Lung (tissue), 11 donors: ENCODE measurements at regions not wholly inside any gene's neighbourhood (a gene's known extent, or its start where the extent isn't known, plus 50 kb on each side); places are given as distances from the start of the nearest gene placed in this dataset.

Source experiments
- ATAC-seq: fragments of 200-7000 bp; cut with Tn5 transposase; one replicate; pipeline ENCODE4 v1.9.1; 2020; ENCODE audit warnings: moderate number of reproducible peaks; ENCODE audit not compliant: insufficient read depth, low FRiP score
- DNase-seq, 3 donors: peaks; one replicate each; pipeline ENCODE4 v3.0.0-alpha.2; 2013 to 2017
- H3K27ac ChIP-seq, 2 donors: one replicate each; pipeline ENCODE4 v1.5.1; 2013; ENCODE audit warnings: mild to moderate bottlenecking in 2 of 2, moderate library complexity in 2 of 2, control low read depth in 1 of 2, inconsistent platforms in 1 of 2, low read depth in 1 of 2, low read length in 1 of 2
- H3K27me3 ChIP-seq, 3 donors: one replicate each; pipeline ENCODE4 v1.5.1; 2013; ENCODE audit warnings: low read length in 2 of 3; ENCODE audit not compliant: control insufficient read depth in 3 of 3, insufficient read depth in 3 of 3
- H3K36me3 ChIP-seq, 4 donors: one replicate each; pipeline ENCODE4 v1.5.1; 2013; ENCODE audit warnings: low read length in 4 of 4, mild to moderate bottlenecking in 1 of 4, moderate library complexity in 1 of 4; ENCODE audit not compliant: control insufficient read depth in 4 of 4, insufficient read depth in 4 of 4
- H3K4me1 ChIP-seq, 5 donors: one replicate each; pipeline ENCODE4 v1.5.1; 2013; ENCODE audit warnings: low read length in 5 of 5, mild to moderate bottlenecking in 2 of 5, moderate library complexity in 1 of 5; ENCODE audit not compliant: control insufficient read depth in 5 of 5, insufficient read depth in 5 of 5
- H3K4me3 ChIP-seq: one replicate; pipeline ENCODE4 v1.5.1; 2013; ENCODE audit warnings: mild to moderate bottlenecking, control low read depth, moderate library complexity
- H3K9ac ChIP-seq, 2 donors: one replicate each; pipeline ENCODE4 v1.5.1; 2013; ENCODE audit warnings: low read length in 2 of 2, control low read depth in 1 of 2; ENCODE audit not compliant: insufficient read depth in 1 of 2
- H3K9me3 ChIP-seq, 4 donors: one replicate each; pipeline ENCODE4 v1.5.1; 2013; ENCODE audit warnings: low read length in 3 of 4, mild to moderate bottlenecking in 1 of 4, moderate library complexity in 1 of 4; ENCODE audit not compliant: control insufficient read depth in 4 of 4, insufficient read depth in 3 of 4
- WGBS, 2 donors: extraction: QIAGEN DNeasy Blood & Tissue Kit; methylation state at CpG; one replicate each; pipeline ENCODE4 v1.1.7; 2013; 5-methylcytosine and 5-hydroxymethylcytosine counted together
- TF ChIP-seq, protein P1 (sequence below): IDR thresholded peaks from 2 replicates; pipeline ENCODE4 v1.5.1; 2012; ENCODE audit warnings: mild to moderate bottlenecking; ENCODE audit errors: control extremely low read depth, extremely low read depth
- donor health status: control.
- donor health status: control.
- donor health status: Bipolar disorder and iron deficiency.
- donor health status: healthy.
- donor health status: DM: yes; HTN: yes; CAD: no.

DNA sequence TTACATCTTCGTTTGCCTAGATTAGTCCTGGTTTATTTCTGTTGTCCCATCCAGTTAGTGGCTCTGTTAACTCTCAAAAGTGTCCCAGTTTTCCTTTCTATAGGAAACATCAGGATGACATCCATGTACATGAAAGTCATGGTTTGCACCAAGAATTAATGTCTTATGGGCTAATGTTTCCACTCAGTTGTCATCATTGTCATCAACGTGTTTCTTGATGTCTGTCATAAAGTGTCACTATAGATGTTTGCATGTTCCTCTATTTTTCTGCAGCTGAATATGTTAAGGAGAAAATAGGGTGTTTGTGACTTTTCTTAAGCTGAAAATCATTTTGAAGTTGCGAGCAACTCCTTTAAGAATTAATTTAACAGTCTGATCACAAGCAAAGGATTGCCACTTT lies 567.0 kb downstream of the TMEM114 start:
- Histone ChIP-seq H3K27ac (no peak overlapping the region), H3K36me3 (no peaks in the 10 kb centered on the region), H3K4me3 (no peak overlapping the region), H3K9ac (no peak overlapping the region), H3K27me3 (no peaks in the 10 kb centered on the region), H3K9me3 (peaks cover 0 to under 1% (median 0%) of the 10 kb centered on the region in 4 donors), H3K4me1 (no peaks in the 10 kb centered on the region)
- ATAC-seq (no peak), DNase-seq (no peak)
- TF ChIP-seq, protein P1, sequence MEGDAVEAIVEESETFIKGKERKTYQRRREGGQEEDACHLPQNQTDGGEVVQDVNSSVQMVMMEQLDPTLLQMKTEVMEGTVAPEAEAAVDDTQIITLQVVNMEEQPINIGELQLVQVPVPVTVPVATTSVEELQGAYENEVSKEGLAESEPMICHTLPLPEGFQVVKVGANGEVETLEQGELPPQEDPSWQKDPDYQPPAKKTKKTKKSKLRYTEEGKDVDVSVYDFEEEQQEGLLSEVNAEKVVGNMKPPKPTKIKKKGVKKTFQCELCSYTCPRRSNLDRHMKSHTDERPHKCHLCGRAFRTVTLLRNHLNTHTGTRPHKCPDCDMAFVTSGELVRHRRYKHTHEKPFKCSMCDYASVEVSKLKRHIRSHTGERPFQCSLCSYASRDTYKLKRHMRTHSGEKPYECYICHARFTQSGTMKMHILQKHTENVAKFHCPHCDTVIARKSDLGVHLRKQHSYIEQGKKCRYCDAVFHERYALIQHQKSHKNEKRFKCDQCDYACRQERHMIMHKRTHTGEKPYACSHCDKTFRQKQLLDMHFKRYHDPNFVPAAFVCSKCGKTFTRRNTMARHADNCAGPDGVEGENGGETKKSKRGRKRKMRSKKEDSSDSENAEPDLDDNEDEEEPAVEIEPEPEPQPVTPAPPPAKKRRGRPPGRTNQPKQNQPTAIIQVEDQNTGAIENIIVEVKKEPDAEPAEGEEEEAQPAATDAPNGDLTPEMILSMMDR = no peak
- WGBS, 2 donors = 72 to 73% methylated on average over 3 of the region's 3 CpGs

DNA sequence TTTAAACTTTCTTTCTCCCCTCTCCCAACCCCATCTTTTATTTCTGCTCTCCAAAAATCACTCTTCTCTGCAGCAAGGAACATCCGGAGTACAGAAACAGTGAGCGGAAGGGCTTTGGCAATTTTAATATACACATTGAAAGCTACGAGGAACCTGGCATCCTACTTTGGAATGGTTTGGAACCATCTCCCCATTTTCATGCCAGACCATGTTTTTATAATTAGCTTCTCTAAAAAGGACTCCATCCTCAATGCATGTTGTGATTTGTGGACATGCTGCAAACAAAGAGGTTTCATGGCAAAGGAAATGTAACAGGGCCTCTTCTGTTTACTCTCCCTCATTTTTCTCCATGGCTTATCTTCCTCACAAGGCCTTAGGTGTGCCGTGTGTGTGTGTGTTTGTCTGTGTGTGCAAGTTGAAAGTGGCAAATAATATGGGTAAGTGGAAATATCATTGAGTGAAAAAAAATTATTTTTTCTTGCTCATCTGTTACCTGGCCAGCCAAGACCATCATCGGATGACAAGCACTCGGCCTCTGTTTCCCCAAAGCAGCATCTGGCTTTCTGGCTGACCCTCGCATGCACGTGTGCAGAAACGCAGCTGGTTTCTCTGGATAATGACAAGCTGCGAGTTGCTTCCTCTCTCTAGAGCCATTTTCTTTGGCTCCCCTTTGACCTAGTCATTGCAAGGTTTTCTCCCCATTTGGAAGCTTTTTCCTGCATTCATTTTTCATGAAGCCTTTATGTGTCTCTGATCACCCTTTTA lies 585.0 kb downstream of the TMEM114 start:
- TF ChIP-seq, protein P1 = no peak
- no peak for DNase-seq

DNA sequence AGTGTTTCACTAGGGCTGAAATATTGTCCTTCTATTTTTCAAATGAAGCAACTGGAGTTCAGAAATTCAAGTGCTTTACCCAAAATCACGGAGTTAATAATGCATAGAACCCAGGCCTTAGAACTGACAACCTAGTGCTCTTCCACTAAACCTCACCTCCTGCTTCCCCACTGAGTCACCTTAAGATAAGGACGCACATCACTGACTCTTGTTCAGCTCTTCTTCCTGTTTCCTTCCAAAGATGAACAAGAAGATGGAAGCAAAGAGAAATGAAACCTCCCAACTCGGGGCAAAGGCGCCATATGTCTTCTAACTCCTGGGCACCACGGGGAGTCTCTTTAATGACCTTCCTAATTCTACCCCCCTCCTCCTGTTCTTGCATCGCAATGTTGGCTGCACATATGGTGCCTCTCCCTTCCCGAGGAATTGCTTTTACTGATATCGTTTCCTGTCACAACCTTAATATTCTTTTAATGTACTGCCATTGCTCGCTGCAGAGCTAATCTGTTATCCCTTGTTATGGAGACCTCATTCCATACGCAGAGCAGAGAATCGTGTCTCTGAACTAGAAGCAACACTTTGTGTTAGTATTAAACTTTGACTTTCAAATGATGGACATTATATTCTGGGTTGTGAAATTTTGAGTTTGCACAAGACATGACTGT lies 591.4 kb downstream of the TMEM114 start:
- TF ChIP-seq, protein P1 = no peak

More for the DNA sequence above, 585.0 kb downstream of the TMEM114 start:
- ATAC-seq = no peak
- no peaks in the 10 kb centered on the region for H3K27me3 ChIP-seq
- no peaks in the 10 kb centered on the region for H3K9me3 ChIP-seq
- H3K27ac ChIP-seq = no peak overlapping the region
- no peak overlapping the region for H3K4me3 ChIP-seq
- 73 to 85% methylated on average over 10 of the region's 10 CpGs for WGBS, 2 donors
- no peaks in the 10 kb centered on the region for H3K4me1 ChIP-seq
- no peaks in the 10 kb centered on the region for H3K36me3 ChIP-seq
- no peak overlapping the region for H3K9ac ChIP-seq

More for the DNA sequence above, 591.4 kb downstream of the TMEM114 start:
- Histone ChIP-seq H3K36me3 (no peaks in the 10 kb centered on the region), H3K4me3 (no peak overlapping the region), H3K27ac (no peak overlapping the region), H3K27me3 (no peaks in the 10 kb centered on the region), H3K4me1 (no peaks in the 10 kb centered on the region), H3K9ac (no peak overlapping the region), H3K9me3 (peaks cover 0 to 3% (median 0%) of the 10 kb centered on the region in 4 donors)
- ATAC-seq (no peak), DNase-seq (no peak)
- 84 to 85% methylated on average over 11 of the region's 11 CpGs for WGBS, 2 donors
